ENCODE measurements at regions not wholly inside any gene's neighbourhood (a gene's known extent, or its start where the extent isn't known, plus 50 kb on each side); places are given as distances from the start of the nearest gene placed in this dataset.
A peak's percentile ranks its signal among the peaks of the same experiment; 100 is the strongest.

GRCh38 chr17:53492532-53492931 lies 330.2 kb upstream of the KIF2B start:
- no peak for DNase-seq (ENCODE audit: low read depth in 1 of 2, low spot score in 1 of 2)
- 9% methylated on average over 3 of the region's 3 CpGs for WGBS (ENCODE audit: missing lambda C conversion rate)
- POLR2A ChIA-PET, result no interaction called here
- no peak for TF ChIP-seq FOSB (CRISPR knock-in tag; IDR thresholded peaks at IDR 0.05)
- no peak for TF ChIP-seq JUNB (IDR thresholded peaks at IDR 0.05)
- no peak for TF ChIP-seq POLR2A (IDR thresholded peaks at IDR 0.05; ENCODE audit: low read length)
- TF ChIP-seq FOSL2 (IDR thresholded peaks at IDR 0.05), result no peak
- TF ChIP-seq FOSL2 (CRISPR knock-in tag; IDR thresholded peaks at IDR 0.05), result no peak
- TF ChIP-seq E2F6 (IDR thresholded peaks at IDR 0.05; ENCODE audit: borderline replicate concordance, low read depth), result no peak
- no peak for TF ChIP-seq CEBPB (IDR thresholded peaks at IDR 0.05)
- FAIRE-seq, result no peak
- H3K4me1 ChIP-seq, result no peaks in the 10 kb centered on the region
- CTCF ChIA-PET, result no interaction called here
- no peak overlapping the region for H3K4me2 ChIP-seq
- H3K4me3 ChIP-seq, result no peak overlapping the region
- no peak overlapping the region for H3K27ac ChIP-seq
- H3K9me3 ChIP-seq, result no peaks in the 10 kb centered on the region; the same call in 2 of the 3 replicates
- no peak for ATAC-seq

- H3K9me3 ChIP-seq, result no peaks in the 10 kb centered on the region; the same call in 2 of the 3 replicates
- FAIRE-seq, result no peak
- CTCF ChIA-PET, result no interaction called here
- TF ChIP-seq BCL3 (IDR thresholded peaks at IDR 0.05), result no peak
- TF ChIP-seq TP53 (CRISPR knock-in tag; IDR thresholded peaks at IDR 0.05), result no peak
- TF ChIP-seq MAZ (IDR thresholded peaks at IDR 0.05; ENCODE audit: borderline replicate concordance, low read depth, low read length), result no peak
- TF ChIP-seq FOSL2 (IDR thresholded peaks at IDR 0.05), result no peak
- no peak for TF ChIP-seq FOSL2 (CRISPR knock-in tag; IDR thresholded peaks at IDR 0.05)
- TF ChIP-seq TFCP2L1 (CRISPR knock-in tag; IDR thresholded peaks at IDR 0.05), result no peak
- TF ChIP-seq EHMT2 (IDR thresholded peaks at IDR 0.05; ENCODE audit: low read depth), result no peak
- no peak for TF ChIP-seq ESRRA (IDR thresholded peaks at IDR 0.05; ENCODE audit: borderline replicate concordance, low read length)
- TF ChIP-seq HOXB5 (CRISPR knock-in tag; IDR thresholded peaks at IDR 0.05), result no peak
- TF ChIP-seq CHD2 (IDR thresholded peaks at IDR 0.05; ENCODE audit: low read length, partially characterized antibody), result no peak
- no peak for TF ChIP-seq FOSB (CRISPR knock-in tag; IDR thresholded peaks at IDR 0.05)
- no peak for TF ChIP-seq BHLHE40 (IDR thresholded peaks at IDR 0.05; ENCODE audit: low read depth, low read length)
- no peak for DNase-seq (ENCODE audit: low read depth in 1 of 2, low spot score in 1 of 2)
- H3K27ac ChIP-seq, result no peak overlapping the region
- POLR2A ChIA-PET, result no interaction called here
- H3K4me3 ChIP-seq, result no peak overlapping the region
- no peak for ATAC-seq
- no peaks in the 10 kb centered on the region for H3K4me1 ChIP-seq
- no peak overlapping the region for H3K4me2 ChIP-seq
These were observed 332.2 kb upstream of the KIF2B start for GRCh38 chr17:53490447-53490968.

- H3K4me3 ChIP-seq, result no peak overlapping the region
- CTCF ChIA-PET, result interaction anchor here (0.6 kb wide), 1 partner anchor 409 kb away, joined by 3 read pairs; no protein-coding TSS in a partner anchor
- FAIRE-seq (peak; percentile 7), ATAC-seq (no peak), DNase-seq (ENCODE audit: low read depth in 1 of 2, low spot score in 1 of 2) (no peak)
- H3K27ac ChIP-seq, result no peak overlapping the region
- TF ChIP-seq JUNB (IDR thresholded peaks at IDR 0.05) (no peak), CBX8 (IDR thresholded peaks at IDR 0.05) (no peak)
- no peaks in the 10 kb centered on the region; the same call in 2 of the 3 replicates for H3K9me3 ChIP-seq
- no peak overlapping the region for H3K4me2 ChIP-seq
- H3K4me1 ChIP-seq, result no peaks in the 10 kb centered on the region
- POLR2A ChIA-PET, result no interaction called here
- WGBS (ENCODE audit: missing lambda C conversion rate), result 0% methylated on average over 1 of the region's 1 CpG
These were observed 339.0 kb upstream of the KIF2B start for GRCh38 chr17:53483704-53484103.

- Histone ChIP-seq H3K9me3 (no peaks in the 10 kb centered on the region), H3K4me2 (no peak overlapping the region), H3K27ac (no peak overlapping the region), H3K4me3 (no peak overlapping the region), H3K4me1 (no peaks in the 10 kb centered on the region)
- ATAC-seq (no peak), DNase-seq (ENCODE audit: low read depth in 1 of 2, low spot score in 1 of 2) (no peak), FAIRE-seq (no peak)
- 27% methylated on average over 3 of the region's 3 CpGs for WGBS (ENCODE audit: missing lambda C conversion rate)
- TF ChIP-seq NR3C1 (IDR thresholded peaks at IDR 0.05) (no peak), CEBPB (IDR thresholded peaks at IDR 0.05) (no peak), ESRRA (IDR thresholded peaks at IDR 0.05; ENCODE audit: borderline replicate concordance, low read length) (no peak)
- CTCF ChIA-PET, result no interaction called here
- POLR2A ChIA-PET, result no interaction called here
These were observed 347.7 kb upstream of the KIF2B start for GRCh38 chr17:53475002-53475401.

- no peak for FAIRE-seq
These were observed 350.1 kb upstream of the KIF2B start for GRCh38 chr17:53472586-53472985.

More at GRCh38 chr17:53472586-53472985, 350.1 kb upstream of the KIF2B start:
- no peak overlapping the region for H3K4me3 ChIP-seq
- POLR2A ChIA-PET, result no interaction called here
- H3K9me3 ChIP-seq, result no peaks in the 10 kb centered on the region
- no peak for ATAC-seq
- WGBS (ENCODE audit: missing lambda C conversion rate), result 4% methylated on average over 1 of the region's 1 CpG
- H3K27ac ChIP-seq, result no peak overlapping the region
- no peak for DNase-seq (ENCODE audit: low read depth in 1 of 2, low spot score in 1 of 2)
- H3K4me1 ChIP-seq, result no peaks in the 10 kb centered on the region
- CTCF ChIA-PET, result no interaction called here
- no peak overlapping the region for H3K4me2 ChIP-seq
- TF ChIP-seq RCOR1 (IDR thresholded peaks at IDR 0.05; ENCODE audit: low read depth, low read length), result no peak
- TF ChIP-seq RAD21 (conservative IDR thresholded peaks at IDR 0.05 in 1 of 2, IDR thresholded peaks at IDR 0.05 in 1 of 2), result no peak
- no peak for TF ChIP-seq HEYL (CRISPR knock-in tag; IDR thresholded peaks at IDR 0.05)
- no peak for TF ChIP-seq NFE2L2 (conservative IDR thresholded peaks at IDR 0.05; ENCODE audit: low read length)
- TF ChIP-seq KDM1A (IDR thresholded peaks at IDR 0.05; ENCODE audit: low read depth), result no peak

Data from A549 (cell line).